ENCODE measurements at regions not wholly inside any gene's neighbourhood (a gene's known extent, or its start where the extent isn't known, plus 50 kb on each side); places are given as distances from the start of the nearest gene placed in this dataset.

GRCh38 chr9:29289365-29289764, 1716.1 kb upstream of the C9orf72 start:
- no peak for DNase-seq
- no peaks in the 10 kb centered on the region for H3K4me1 Mint-ChIP-seq (ENCODE audit: low read depth)
- no peak for TF ChIP-seq CTCF (IDR thresholded peaks at IDR 0.05)
- CTCF ChIA-PET = no interaction called here
- H3K27ac Mint-ChIP-seq = no peak overlapping the region
- H3K9me3 Mint-ChIP-seq = peaks cover 4% of the 10 kb centered on the region
- no peaks in the 10 kb centered on the region for H3K36me3 Mint-ChIP-seq (ENCODE audit: low read depth)
- intact Hi-C loops (cut with micrococcal nuclease) = no loop called here
- ATAC-seq = no peak
- POLR2A ChIA-PET = no interaction called here
- no peak overlapping the region for H3K4me3 Mint-ChIP-seq
- no peaks in the 10 kb centered on the region for H3K27me3 Mint-ChIP-seq

- intact Hi-C loops (cut with micrococcal nuclease) = no loop called here
- ChIA-PET POLR2A (no interaction called here), CTCF (no interaction called here)
- Mint-ChIP-seq H3K9me3 (peaks cover 8% of the 10 kb centered on the region), H3K27me3 (no peaks in the 10 kb centered on the region), H3K27ac (no peak overlapping the region), H3K4me3 (no peak overlapping the region), H3K36me3 (ENCODE audit: low read depth) (no peaks in the 10 kb centered on the region), H3K4me1 (ENCODE audit: low read depth) (no peaks in the 10 kb centered on the region)
- no peak for ATAC-seq
- TF ChIP-seq CTCF (IDR thresholded peaks at IDR 0.05) = no peak
- DNase-seq = no peak
These were observed 1717.2 kb upstream of the C9orf72 start for GRCh38 chr9:29290516-29290915.

- H3K9me3 Mint-ChIP-seq = peaks cover 9% of the 10 kb centered on the region
- CTCF ChIA-PET = no interaction called here
- no peak overlapping the region for H3K4me3 Mint-ChIP-seq
- no peaks in the 10 kb centered on the region for H3K4me1 Mint-ChIP-seq (ENCODE audit: low read depth)
- intact Hi-C loops (cut with micrococcal nuclease) = no loop called here
- DNase-seq = no peak
- H3K27ac Mint-ChIP-seq = no peak overlapping the region
- no peak for TF ChIP-seq CTCF (IDR thresholded peaks at IDR 0.05)
- no peaks in the 10 kb centered on the region for H3K36me3 Mint-ChIP-seq (ENCODE audit: low read depth)
- H3K27me3 Mint-ChIP-seq = no peaks in the 10 kb centered on the region
- POLR2A ChIA-PET = no interaction called here
- no peak for ATAC-seq
These were observed 1724.3 kb upstream of the C9orf72 start for GRCh38 chr9:29297592-29297991.

GRCh38 chr9:29311221-29311620, 1737.9 kb upstream of the C9orf72 start:
- CTCF ChIA-PET = no interaction called here
- intact Hi-C loops (cut with micrococcal nuclease) = no loop called here
- no peaks in the 10 kb centered on the region for H3K4me1 Mint-ChIP-seq (ENCODE audit: low read depth)

GRCh38 chr9:29312327-29312726, 1739.0 kb upstream of the C9orf72 start:
- ChIA-PET CTCF (no interaction called here), POLR2A (no interaction called here)
- no peak for TF ChIP-seq CTCF (IDR thresholded peaks at IDR 0.05)
- Mint-ChIP-seq H3K9me3 (no peaks in the 10 kb centered on the region), H3K4me1 (ENCODE audit: low read depth) (no peaks in the 10 kb centered on the region), H3K4me3 (no peak overlapping the region), H3K27ac (no peak overlapping the region), H3K27me3 (no peaks in the 10 kb centered on the region), H3K36me3 (ENCODE audit: low read depth) (no peaks in the 10 kb centered on the region)
- no peak for ATAC-seq
- intact Hi-C loops (cut with micrococcal nuclease) = no loop called here
- DNase-seq = no peak

More at GRCh38 chr9:29311221-29311620, 1737.9 kb upstream of the C9orf72 start:
- POLR2A ChIA-PET = no interaction called here
- Mint-ChIP-seq H3K4me3 (no peak overlapping the region), H3K27me3 (no peaks in the 10 kb centered on the region), H3K36me3 (ENCODE audit: low read depth) (no peaks in the 10 kb centered on the region), H3K27ac (no peak overlapping the region), H3K9me3 (no peaks in the 10 kb centered on the region)
- ATAC-seq (no peak), DNase-seq (no peak)
- no peak for TF ChIP-seq CTCF (IDR thresholded peaks at IDR 0.05)
